Pons (tissue), 1 donor: ENCODE measurements at regions not wholly inside any gene's neighbourhood (a gene's known extent, or its start where the extent isn't known, plus 50 kb on each side); places are given as distances from the start of the nearest gene placed in this dataset.
A peak's percentile ranks its signal among the peaks of the same experiment; 100 is the strongest.
"Not testable (repeated sequence)": the region's sequence is repeated elsewhere in the genome, so short reads cannot be mapped to it uniquely, and the experiment has no call there.

ENCODE experiments used
- DNase-seq: peaks from one replicate; pipeline ENCODE4 v3.0.0-alpha.2; 2016; ENCODE audit warnings: low spot score

GRCh38 chr15:96818861-96819260, 488.4 kb downstream of the NR2F2 start:
- DNase-seq, result no peak

GRCh38 chr15:96827981-96828380, 497.5 kb downstream of the NR2F2 start:
- DNase-seq, result no peak

- DNase-seq, result no peak
Measured at GRCh38 chr15:96837241-96837970, 506.9 kb downstream of the NR2F2 start.

GRCh38 chr15:96838081-96838480, 507.6 kb downstream of the NR2F2 start:
- peak; percentile 4 for DNase-seq

- no peak for DNase-seq
Measured at GRCh38 chr15:96849271-96849900, 518.9 kb downstream of the NR2F2 start.

- no peak for DNase-seq
Measured at GRCh38 chr15:96851613-96852012, 521.1 kb downstream of the NR2F2 start.

- DNase-seq, result no peak
Measured at GRCh38 chr15:96858694-96859093, 528.2 kb downstream of the NR2F2 start.

GRCh38 chr15:96860741-96861140, 530.2 kb downstream of the NR2F2 start:
- no peak for DNase-seq

- no peak for DNase-seq
Measured at GRCh38 chr15:96867992-96868391, 537.5 kb downstream of the NR2F2 start.

- DNase-seq, result no peak
Measured at GRCh38 chr15:96869122-96869521, 538.6 kb downstream of the NR2F2 start.

GRCh38 chr15:96869790-96870189, 539.3 kb downstream of the NR2F2 start:
- no peak for DNase-seq

GRCh38 chr15:96870580-96870979, 540.1 kb downstream of the NR2F2 start:
- DNase-seq, result no peak

GRCh38 chr15:96877442-96877841, 546.9 kb downstream of the NR2F2 start:
- DNase-seq, result not testable (repeated sequence)

GRCh38 chr15:96878129-96878528, 547.6 kb downstream of the NR2F2 start:
- no peak for DNase-seq

GRCh38 chr15:96882121-96882772, 551.7 kb downstream of the NR2F2 start:
- no peak for DNase-seq

- DNase-seq, result no peak
Measured at GRCh38 chr15:96887730-96888129, 557.2 kb downstream of the NR2F2 start.

GRCh38 chr15:96888764-96889163, 558.3 kb downstream of the NR2F2 start:
- no peak for DNase-seq

GRCh38 chr15:96889734-96890480, 559.4 kb downstream of the NR2F2 start:
- DNase-seq, result no peak

GRCh38 chr15:96891046-96891445, 560.5 kb downstream of the NR2F2 start:
- DNase-seq, result no peak

GRCh38 chr15:96893159-96893906, 562.8 kb downstream of the NR2F2 start:
- peak; percentile 54 for DNase-seq

- no peak for DNase-seq
Measured at GRCh38 chr15:96894659-96895058, 564.2 kb downstream of the NR2F2 start.

GRCh38 chr15:96896766-96897165, 566.3 kb downstream of the NR2F2 start:
- no peak for DNase-seq
